ENCODE measurements at regions not wholly inside any gene's neighbourhood (a gene's known extent, or its start where the extent isn't known, plus 50 kb on each side); places are given as distances from the start of the nearest gene placed in this dataset.

DNA sequence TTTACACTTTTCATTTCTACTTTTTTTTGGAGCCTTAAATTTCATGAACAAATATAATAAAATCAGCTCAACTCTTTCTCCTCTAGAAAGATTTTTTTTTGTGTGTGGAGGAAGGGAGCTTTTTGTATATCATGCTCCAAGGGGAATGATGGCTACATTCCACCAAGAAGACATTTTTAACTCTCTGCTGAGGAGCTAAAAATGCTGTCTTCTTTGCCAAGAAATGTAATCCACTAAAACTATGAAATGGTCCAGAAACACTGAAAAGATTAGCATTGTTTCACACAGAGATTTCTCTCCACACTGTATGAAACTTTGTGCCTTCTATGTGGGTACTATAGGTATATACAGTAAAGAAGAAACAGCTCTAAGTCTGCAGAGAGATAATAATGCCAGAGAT, 74.1 kb upstream of the ANK3 start:
- in situ Hi-C loops (cut with MboI; ENCODE audit: low sequenced_read_pairs, unreplicated experiment), result no loop called here
- no peak for DNase-seq (ENCODE audit: low spot score)
- TF ChIP-seq, protein P1, sequence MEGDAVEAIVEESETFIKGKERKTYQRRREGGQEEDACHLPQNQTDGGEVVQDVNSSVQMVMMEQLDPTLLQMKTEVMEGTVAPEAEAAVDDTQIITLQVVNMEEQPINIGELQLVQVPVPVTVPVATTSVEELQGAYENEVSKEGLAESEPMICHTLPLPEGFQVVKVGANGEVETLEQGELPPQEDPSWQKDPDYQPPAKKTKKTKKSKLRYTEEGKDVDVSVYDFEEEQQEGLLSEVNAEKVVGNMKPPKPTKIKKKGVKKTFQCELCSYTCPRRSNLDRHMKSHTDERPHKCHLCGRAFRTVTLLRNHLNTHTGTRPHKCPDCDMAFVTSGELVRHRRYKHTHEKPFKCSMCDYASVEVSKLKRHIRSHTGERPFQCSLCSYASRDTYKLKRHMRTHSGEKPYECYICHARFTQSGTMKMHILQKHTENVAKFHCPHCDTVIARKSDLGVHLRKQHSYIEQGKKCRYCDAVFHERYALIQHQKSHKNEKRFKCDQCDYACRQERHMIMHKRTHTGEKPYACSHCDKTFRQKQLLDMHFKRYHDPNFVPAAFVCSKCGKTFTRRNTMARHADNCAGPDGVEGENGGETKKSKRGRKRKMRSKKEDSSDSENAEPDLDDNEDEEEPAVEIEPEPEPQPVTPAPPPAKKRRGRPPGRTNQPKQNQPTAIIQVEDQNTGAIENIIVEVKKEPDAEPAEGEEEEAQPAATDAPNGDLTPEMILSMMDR (IDR thresholded peaks at IDR 0.05; ENCODE audit: borderline replicate concordance, control extremely low read depth, extremely low read depth, insufficient read depth, missing control alignments), result no peak

DNA sequence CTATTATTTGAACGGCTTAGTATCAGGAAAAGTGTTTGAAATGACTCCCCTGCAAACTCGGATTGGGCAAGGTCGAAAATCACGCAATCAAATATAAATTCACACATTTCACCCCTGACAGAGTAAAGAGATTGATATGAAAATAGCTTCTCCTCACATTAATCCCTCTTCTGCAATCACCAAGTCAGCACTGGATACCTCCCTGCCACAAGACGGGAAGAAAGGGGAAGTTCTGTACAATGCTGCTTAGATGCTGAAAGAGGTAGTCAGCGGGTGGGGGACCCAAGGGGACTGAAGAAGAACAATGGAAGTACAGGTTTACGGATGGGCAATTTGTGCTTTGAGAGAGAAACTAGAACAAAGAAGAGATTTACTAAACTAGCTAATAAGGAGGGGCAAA, 72.0 kb upstream of the ANK3 start:
- TF ChIP-seq, protein P1 (IDR thresholded peaks at IDR 0.05; ENCODE audit: borderline replicate concordance, control extremely low read depth, extremely low read depth, insufficient read depth, missing control alignments), result no peak
- no peak for DNase-seq (ENCODE audit: low spot score)
- in situ Hi-C loops (cut with MboI; ENCODE audit: low sequenced_read_pairs, unreplicated experiment), result no loop called here

DNA sequence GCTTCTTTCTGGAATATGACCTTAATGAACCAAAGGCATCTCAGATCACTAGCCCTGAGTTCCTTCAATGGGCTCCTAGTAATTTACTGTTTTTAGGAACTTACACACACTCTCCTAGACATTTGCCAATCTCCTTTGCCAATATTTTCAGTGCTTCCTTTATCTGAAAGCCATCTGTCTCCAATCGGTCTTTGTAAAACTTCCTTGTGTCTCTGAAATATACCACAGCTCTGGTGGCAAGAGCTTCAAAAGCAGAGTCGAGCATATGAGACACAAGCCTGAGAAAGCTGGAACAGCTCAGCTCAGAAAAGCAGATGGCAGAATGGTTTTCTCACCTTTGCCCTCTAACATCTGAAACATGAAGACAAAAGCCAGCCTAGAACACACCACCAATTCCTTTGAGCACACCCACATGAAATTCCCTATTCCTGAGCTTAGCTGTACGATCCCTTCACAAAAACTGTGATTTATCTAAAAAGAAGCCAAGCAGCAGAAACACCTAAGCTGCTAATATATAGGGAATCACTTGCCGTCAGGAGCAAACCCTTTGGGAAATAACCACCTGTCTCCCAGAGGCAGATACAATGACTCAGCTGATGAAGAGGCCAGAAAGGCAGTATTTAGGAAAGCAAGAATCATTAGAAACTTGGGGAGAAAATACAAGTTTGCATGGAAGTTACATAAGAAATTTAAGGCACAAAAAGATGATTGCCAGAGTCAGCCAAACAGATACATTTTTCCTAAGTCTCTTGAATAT, 70.2 kb upstream of the ANK3 start:
- TF ChIP-seq, protein P1 (IDR thresholded peaks at IDR 0.05; ENCODE audit: borderline replicate concordance, control extremely low read depth, extremely low read depth, insufficient read depth, missing control alignments), result no peak
- no peak for DNase-seq (ENCODE audit: low spot score)
- in situ Hi-C loops (cut with MboI; ENCODE audit: low sequenced_read_pairs, unreplicated experiment), result no loop called here

- TF ChIP-seq, protein P1 (IDR thresholded peaks at IDR 0.05; ENCODE audit: borderline replicate concordance, control extremely low read depth, extremely low read depth, insufficient read depth, missing control alignments), result no peak
- in situ Hi-C loops (cut with MboI; ENCODE audit: low sequenced_read_pairs, unreplicated experiment), result no loop called here
- no peak for DNase-seq (ENCODE audit: low spot score)
Measured at GRCh38 chr10:60456053-60456452, 66.4 kb upstream of the ANK3 start.

DNA sequence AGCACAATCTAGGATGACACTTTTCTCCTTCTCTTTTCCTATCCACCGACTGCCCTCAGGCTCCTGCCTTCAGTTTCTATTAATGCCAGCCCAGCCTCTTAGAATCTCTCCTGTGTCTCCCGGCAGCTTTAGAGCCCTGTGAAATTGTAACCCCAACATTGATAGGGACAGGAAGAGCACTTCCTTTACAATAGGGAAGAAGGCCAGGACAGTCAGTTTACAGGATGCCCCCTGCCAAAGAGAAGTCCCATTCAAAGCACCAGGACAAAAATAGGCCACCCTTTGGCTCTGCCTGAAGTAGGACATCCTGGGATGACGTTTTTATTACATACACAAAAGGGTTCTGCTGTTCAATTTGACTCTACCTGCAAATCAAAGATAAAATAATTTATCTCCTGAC, 64.7 kb upstream of the ANK3 start:
- TF ChIP-seq, protein P1 (IDR thresholded peaks at IDR 0.05; ENCODE audit: borderline replicate concordance, control extremely low read depth, extremely low read depth, insufficient read depth, missing control alignments), result no peak
- in situ Hi-C loops (cut with MboI; ENCODE audit: low sequenced_read_pairs, unreplicated experiment), result no loop called here
- DNase-seq (ENCODE audit: low spot score), result no peak

- DNase-seq (ENCODE audit: low spot score), result no peak
- in situ Hi-C loops (cut with MboI; ENCODE audit: low sequenced_read_pairs, unreplicated experiment), result no loop called here
- TF ChIP-seq, protein P1 (IDR thresholded peaks at IDR 0.05; ENCODE audit: borderline replicate concordance, control extremely low read depth, extremely low read depth, insufficient read depth, missing control alignments), result no peak
Measured at GRCh38 chr10:60453036-60453435, 63.4 kb upstream of the ANK3 start.
